ENCODE measurements at regions not wholly inside any gene's neighbourhood (a gene's known extent, or its start where the extent isn't known, plus 50 kb on each side); places are given as distances from the start of the nearest gene placed in this dataset.

DNA sequence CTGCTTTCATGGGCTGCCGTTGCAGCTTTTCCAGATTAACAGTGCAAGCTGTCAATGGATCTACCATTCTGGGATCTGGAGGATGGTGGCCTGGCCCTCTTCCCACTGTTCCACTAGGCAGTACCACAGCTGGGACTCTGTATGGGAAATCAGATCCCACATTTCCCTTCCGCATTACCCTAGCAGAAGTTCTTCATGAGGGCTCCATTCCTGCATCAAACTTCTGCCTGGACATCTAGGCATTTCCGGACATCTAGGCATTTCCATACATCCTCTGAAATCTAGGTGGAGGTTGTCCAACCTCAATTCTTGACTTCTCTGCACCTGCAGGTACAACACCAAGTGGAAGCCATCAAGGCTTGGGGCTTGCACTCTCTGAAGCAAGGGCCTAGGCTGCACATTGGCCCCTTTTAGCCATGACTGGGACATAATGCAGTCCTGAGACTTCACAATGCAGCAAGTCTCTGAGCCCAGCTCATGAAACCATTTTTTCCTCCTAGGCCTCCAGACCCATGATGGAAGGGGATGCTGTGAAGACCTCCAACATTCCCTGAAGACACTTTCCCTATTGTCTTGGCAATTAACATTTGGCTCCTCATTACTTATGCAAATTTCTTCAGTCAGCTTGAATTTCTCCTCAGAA, 863.3 kb downstream of the C12orf50 start:
- CTCF ChIA-PET: no interaction called here
- no peaks in the 10 kb centered on the region for H3K36me3 ChIP-seq (ENCODE audit: control insufficient read depth in 2 of 2, insufficient read depth in 1 of 2, low read length in 2 of 2)
- H3K4me3 ChIP-seq (ENCODE audit: low read depth, low read length): no peak overlapping the region
- no peaks in the 10 kb centered on the region for H3K4me1 ChIP-seq (ENCODE audit: control insufficient read depth, insufficient read depth, low read length)
- H3K9me3 ChIP-seq (ENCODE audit: control insufficient read depth, insufficient read depth, low read depth, low read length): no peaks in the 10 kb centered on the region
- H3K27ac ChIP-seq (ENCODE audit: extremely low read depth, low read depth, low read length): no peak overlapping the region
- TF ChIP-seq ZSCAN16 (tag by site-specific recombination; IDR thresholded peaks at IDR 0.05): no peak
- no peak for TF ChIP-seq ZBTB10 (tag by site-specific recombination; IDR thresholded peaks at IDR 0.05)
- TF ChIP-seq ZNF423 (tag by site-specific recombination; IDR thresholded peaks at IDR 0.05): no peak
- TF ChIP-seq ZNF704 (tag by site-specific recombination; IDR thresholded peaks at IDR 0.05): no peak
- peak; percentile 85; the same call in 1 of the 2 replicates for TF ChIP-seq TRIM28 (IDR thresholded peaks at IDR 0.05; ENCODE audit: borderline replicate concordance, low read length)
- TF ChIP-seq ZNF585B (tag by site-specific recombination; IDR thresholded peaks at IDR 0.05): peak; percentile 80
- TF ChIP-seq GLIS1 (tag by site-specific recombination; IDR thresholded peaks at IDR 0.05): no peak
- peak; percentile 74 for TF ChIP-seq SETDB1 (IDR thresholded peaks at IDR 0.05; ENCODE audit: insufficient read length, low read length)
- POLR2A ChIA-PET: no interaction called here

DNA sequence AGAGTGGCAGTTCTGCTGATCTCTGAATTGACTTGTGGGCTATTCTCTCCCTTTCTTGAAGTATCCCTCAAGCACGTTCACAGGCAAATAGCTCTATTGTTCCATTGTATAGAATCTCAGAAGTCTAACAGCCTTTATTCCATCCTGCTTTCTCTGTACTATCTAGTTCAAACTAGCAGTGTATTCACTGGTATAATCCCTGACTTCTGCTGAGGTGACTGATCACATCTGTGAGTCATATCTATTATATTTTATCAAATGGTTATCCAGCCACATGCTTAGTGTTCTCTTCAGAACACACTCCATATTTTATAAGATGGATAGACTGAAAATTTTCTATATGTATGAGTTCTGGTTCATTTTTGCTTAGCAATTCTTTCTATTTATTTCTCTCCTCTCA, 866.1 kb downstream of the C12orf50 start:
- no peak overlapping the region for H3K27ac ChIP-seq (ENCODE audit: extremely low read depth, low read depth, low read length)
- H3K9me3 ChIP-seq (ENCODE audit: control insufficient read depth, insufficient read depth, low read depth, low read length): no peaks in the 10 kb centered on the region
- H3K4me1 ChIP-seq (ENCODE audit: control insufficient read depth, insufficient read depth, low read length): no peaks in the 10 kb centered on the region
- POLR2A ChIA-PET: no interaction called here
- no peaks in the 10 kb centered on the region for H3K36me3 ChIP-seq (ENCODE audit: control insufficient read depth in 2 of 2, insufficient read depth in 1 of 2, low read length in 2 of 2)
- CTCF ChIA-PET: interaction anchor here (0.7 kb wide), 1 partner anchor 973 kb away, joined by 3 read pairs; no protein-coding TSS in a partner anchor
- H3K4me3 ChIP-seq (ENCODE audit: low read depth, low read length): no peak overlapping the region
- TF ChIP-seq TSHZ1 (tag by site-specific recombination; IDR thresholded peaks at IDR 0.05; ENCODE audit: borderline replicate concordance) (no peak), ZFP37 (tag by site-specific recombination; IDR thresholded peaks at IDR 0.05) (no peak), ZNF138 (tag by site-specific recombination; IDR thresholded peaks at IDR 0.05; ENCODE audit: borderline replicate concordance) (no peak), ZNF621 (tag by site-specific recombination; IDR thresholded peaks at IDR 0.05) (no peak)

GRCh38 chr12:87160848-87161601, 868.2 kb downstream of the C12orf50 start:
- Histone ChIP-seq H3K27ac (ENCODE audit: extremely low read depth, low read depth, low read length) (no peak overlapping the region), H3K4me3 (ENCODE audit: low read depth, low read length) (no peak overlapping the region), H3K4me1 (ENCODE audit: control insufficient read depth, insufficient read depth, low read length) (no peaks in the 10 kb centered on the region), H3K36me3 (ENCODE audit: control insufficient read depth in 2 of 2, insufficient read depth in 1 of 2, low read length in 2 of 2) (no peaks in the 10 kb centered on the region), H3K9me3 (ENCODE audit: control insufficient read depth, insufficient read depth, low read depth, low read length) (no peaks in the 10 kb centered on the region)
- ChIA-PET POLR2A (no interaction called here), CTCF (no interaction called here)
- TF ChIP-seq PRDM6 (tag by site-specific recombination; IDR thresholded peaks at IDR 0.05): no peak
- TF ChIP-seq ZNF362 (tag by site-specific recombination; IDR thresholded peaks at IDR 0.05): no peak
- TF ChIP-seq MYNN (tag by site-specific recombination; IDR thresholded peaks at IDR 0.05; ENCODE audit: borderline replicate concordance): no peak
- no peak for TF ChIP-seq ZNF670 (tag by site-specific recombination; IDR thresholded peaks at IDR 0.05; ENCODE audit: low read depth)
- TF ChIP-seq SP7 (tag by site-specific recombination; IDR thresholded peaks at IDR 0.05): no peak
